ENCODE measurements at regions not wholly inside any gene's neighbourhood (a gene's known extent, or its start where the extent isn't known, plus 50 kb on each side); places are given as distances from the start of the nearest gene placed in this dataset.

DNA sequence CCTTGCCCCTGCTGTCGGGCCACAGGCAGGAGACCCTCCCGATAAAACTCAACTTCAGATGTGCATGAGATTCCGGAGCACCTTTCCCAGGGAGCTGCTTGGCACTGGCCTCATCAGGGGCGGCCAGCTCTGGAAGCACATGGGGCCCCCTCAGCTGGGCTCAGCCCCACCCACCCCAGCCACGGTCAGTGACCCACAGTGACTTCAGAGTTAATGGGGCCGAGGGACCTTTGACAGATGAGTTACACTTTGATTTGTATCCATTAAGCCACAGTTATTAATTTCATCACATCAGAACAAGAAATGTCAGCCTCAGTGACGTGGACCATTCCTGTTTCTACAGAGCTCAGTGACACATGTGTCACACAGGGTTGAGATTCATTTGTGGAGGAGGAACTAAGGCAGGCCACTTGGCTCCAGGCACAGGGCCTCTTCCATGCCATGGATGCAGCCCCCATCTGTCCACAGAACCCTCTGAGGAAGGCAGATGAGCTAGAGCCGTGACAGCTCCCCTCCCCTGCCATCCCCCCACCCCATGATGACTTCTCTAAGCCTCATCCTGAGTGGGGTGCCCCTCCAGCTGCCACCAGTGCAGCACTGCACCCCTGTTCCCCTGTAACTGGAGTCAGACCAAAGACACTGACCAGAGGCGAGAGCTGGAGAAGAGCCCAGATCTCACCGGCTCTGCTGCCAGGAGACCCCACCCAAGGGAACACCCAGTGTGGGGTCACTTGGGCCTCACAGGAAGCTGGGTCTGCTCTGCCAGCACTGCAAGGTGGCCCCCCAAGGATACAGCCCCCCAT is 69.4 kb upstream of the ADAMTS2 start (continued):
- no peak for TF ChIP-seq GABPA (IDR thresholded peaks at IDR 0.05; ENCODE audit: low read depth)
- no peak for TF ChIP-seq BCL11A (IDR thresholded peaks at IDR 0.05; ENCODE audit: low read depth, low read length)
- TF ChIP-seq MTA3 (IDR thresholded peaks at IDR 0.05; ENCODE audit: borderline replicate concordance, low read length): no peak
- TF ChIP-seq, protein P1, sequence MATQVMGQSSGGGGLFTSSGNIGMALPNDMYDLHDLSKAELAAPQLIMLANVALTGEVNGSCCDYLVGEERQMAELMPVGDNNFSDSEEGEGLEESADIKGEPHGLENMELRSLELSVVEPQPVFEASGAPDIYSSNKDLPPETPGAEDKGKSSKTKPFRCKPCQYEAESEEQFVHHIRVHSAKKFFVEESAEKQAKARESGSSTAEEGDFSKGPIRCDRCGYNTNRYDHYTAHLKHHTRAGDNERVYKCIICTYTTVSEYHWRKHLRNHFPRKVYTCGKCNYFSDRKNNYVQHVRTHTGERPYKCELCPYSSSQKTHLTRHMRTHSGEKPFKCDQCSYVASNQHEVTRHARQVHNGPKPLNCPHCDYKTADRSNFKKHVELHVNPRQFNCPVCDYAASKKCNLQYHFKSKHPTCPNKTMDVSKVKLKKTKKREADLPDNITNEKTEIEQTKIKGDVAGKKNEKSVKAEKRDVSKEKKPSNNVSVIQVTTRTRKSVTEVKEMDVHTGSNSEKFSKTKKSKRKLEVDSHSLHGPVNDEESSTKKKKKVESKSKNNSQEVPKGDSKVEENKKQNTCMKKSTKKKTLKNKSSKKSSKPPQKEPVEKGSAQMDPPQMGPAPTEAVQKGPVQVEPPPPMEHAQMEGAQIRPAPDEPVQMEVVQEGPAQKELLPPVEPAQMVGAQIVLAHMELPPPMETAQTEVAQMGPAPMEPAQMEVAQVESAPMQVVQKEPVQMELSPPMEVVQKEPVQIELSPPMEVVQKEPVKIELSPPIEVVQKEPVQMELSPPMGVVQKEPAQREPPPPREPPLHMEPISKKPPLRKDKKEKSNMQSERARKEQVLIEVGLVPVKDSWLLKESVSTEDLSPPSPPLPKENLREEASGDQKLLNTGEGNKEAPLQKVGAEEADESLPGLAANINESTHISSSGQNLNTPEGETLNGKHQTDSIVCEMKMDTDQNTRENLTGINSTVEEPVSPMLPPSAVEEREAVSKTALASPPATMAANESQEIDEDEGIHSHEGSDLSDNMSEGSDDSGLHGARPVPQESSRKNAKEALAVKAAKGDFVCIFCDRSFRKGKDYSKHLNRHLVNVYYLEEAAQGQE (IDR thresholded peaks at IDR 0.05; ENCODE audit: low read depth, low read length): no peak

DNA sequence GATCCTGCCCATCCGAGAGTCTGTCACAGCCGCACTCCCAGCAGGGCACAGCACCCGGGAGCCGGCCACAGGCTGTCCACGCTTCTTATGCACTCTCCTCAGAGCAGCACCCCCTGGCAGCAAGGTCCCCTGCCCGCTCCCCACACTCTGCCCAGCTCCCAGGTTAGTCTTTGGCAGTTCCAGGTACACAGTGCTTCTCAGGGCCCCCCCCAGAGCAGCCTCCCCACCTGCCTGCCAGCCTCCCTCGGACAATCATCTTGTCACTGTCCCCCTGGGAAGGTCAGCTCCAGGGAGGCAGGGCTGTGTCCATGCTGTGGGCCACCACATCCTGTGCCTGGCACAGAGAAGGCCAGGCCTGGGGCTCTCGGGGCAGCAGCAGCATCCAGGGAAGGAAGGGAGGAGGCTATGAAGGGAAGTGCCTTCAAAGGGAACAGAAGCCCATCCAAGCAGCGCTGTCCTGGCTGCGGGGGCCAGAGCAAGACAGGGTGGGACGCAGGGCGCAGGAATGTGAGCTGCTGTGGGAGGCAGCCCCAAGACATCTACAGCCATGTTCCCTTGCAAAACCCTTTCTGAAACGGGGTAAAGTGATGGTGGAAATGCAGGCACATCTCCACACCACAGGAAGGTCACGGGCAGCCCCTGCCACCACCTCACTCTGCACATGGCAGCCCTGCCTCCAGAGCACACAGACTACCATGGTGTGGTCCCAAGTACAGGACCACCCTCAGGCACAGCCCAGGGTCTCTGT is 68.6 kb upstream of the ADAMTS2 start:
- in situ Hi-C loops (cut with MboI): no loop called here
- Histone ChIP-seq H3K27ac (ENCODE audit: control insufficient read depth, insufficient read depth) (no peak overlapping the region), H3K9me3 (replicated peaks; ENCODE audit: control insufficient read depth, insufficient read depth, low read length) (no peaks in the 10 kb centered on the region), H3K4me3 (no peak overlapping the region), H2AFZ (ENCODE audit: control insufficient read depth, low read depth, low read length) (no peak overlapping the region), H3K4me1 (ENCODE audit: control insufficient read depth, insufficient read depth, low read length) (no peaks in the 10 kb centered on the region), H3K9ac (ENCODE audit: control insufficient read depth, insufficient read depth, low read length) (no peak overlapping the region), H3K79me2 (ENCODE audit: control insufficient read depth, insufficient read depth, low read length) (no peaks in the 10 kb centered on the region), H3K27me3 (replicated peaks in 1 of 2; ENCODE audit: control insufficient read depth in 2 of 2, insufficient read depth in 2 of 2, low read length in 1 of 2) (no peaks in the 10 kb centered on the region), H3K36me3 (ENCODE audit: control insufficient read depth in 2 of 2, insufficient read depth in 2 of 2, low read length in 1 of 2) (no peaks in the 10 kb centered on the region), H3K4me2 (ENCODE audit: control insufficient read depth, insufficient read depth) (no peak overlapping the region), H4K20me1 (ENCODE audit: control insufficient read depth, insufficient read depth) (no peaks in the 10 kb centered on the region)
- FAIRE-seq (no peak), ATAC-seq (no peak), DNase-seq (ENCODE audit: low read depth, low spot score) (no peak)
- ChIA-PET SMC1A (ENCODE audit: uncharacterized antibody, unreplicated experiment) (no interaction called here), CTCF (no interaction called here), RAD21 (ENCODE audit: unreplicated experiment) (no interaction called here), POLR2A (no interaction called here)
- intact Hi-C loops (cut with micrococcal nuclease; ENCODE audit: unreplicated experiment): no loop called here
- 53% methylated on average over 14 of the region's 14 CpGs for whole genome bisulfite sequencing (ENCODE audit: insufficient coverage, insufficient replicate concordance, low lambda C conversion rate, missing lambda C conversion rate)
- TF ChIP-seq ZNF24 (IDR thresholded peaks at IDR 0.05): no peak
- TF ChIP-seq, protein P2, sequence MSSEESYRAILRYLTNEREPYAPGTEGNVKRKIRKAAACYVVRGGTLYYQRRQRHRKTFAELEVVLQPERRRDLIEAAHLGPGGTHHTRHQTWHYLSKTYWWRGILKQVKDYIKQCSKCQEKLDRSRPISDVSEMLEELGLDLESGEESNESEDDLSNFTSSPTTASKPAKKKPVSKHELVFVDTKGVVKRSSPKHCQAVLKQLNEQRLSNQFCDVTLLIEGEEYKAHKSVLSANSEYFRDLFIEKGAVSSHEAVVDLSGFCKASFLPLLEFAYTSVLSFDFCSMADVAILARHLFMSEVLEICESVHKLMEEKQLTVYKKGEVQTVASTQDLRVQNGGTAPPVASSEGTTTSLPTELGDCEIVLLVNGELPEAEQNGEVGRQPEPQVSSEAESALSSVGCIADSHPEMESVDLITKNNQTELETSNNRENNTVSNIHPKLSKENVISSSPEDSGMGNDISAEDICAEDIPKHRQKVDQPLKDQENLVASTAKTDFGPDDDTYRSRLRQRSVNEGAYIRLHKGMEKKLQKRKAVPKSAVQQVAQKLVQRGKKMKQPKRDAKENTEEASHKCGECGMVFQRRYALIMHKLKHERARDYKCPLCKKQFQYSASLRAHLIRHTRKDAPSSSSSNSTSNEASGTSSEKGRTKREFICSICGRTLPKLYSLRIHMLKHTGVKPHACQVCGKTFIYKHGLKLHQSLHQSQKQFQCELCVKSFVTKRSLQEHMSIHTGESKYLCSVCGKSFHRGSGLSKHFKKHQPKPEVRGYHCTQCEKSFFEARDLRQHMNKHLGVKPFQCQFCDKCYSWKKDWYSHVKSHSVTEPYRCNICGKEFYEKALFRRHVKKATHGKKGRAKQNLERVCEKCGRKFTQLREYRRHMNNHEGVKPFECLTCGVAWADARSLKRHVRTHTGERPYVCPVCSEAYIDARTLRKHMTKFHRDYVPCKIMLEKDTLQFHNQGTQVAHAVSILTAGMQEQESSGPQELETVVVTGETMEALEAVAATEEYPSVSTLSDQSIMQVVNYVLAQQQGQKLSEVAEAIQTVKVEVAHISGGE (CRISPR knock-in tag; IDR thresholded peaks at IDR 0.05): no peak
- no peak for TF ChIP-seq RBBP5 (conservative IDR thresholded peaks at IDR 0.05)
- TF ChIP-seq RELA (IDR thresholded peaks at IDR 0.05; ENCODE audit: borderline replicate concordance, partially characterized antibody): no peak
- TF ChIP-seq RAD21 (IDR thresholded peaks at IDR 0.05; ENCODE audit: insufficient read depth, low read depth, low read length): no peak
- BruUV-seq (replicated peaks): no TSS peak
